ENCODE measurements at regions not wholly inside any gene's neighbourhood (a gene's known extent, or its start where the extent isn't known, plus 50 kb on each side); places are given as distances from the start of the nearest gene placed in this dataset.

GRCh38 chr13:78182813-78183212 is 264.2 kb upstream of the EDNRB start:
- no peak for TF ChIP-seq POLR2A (IDR thresholded peaks at IDR 0.05)
- TF ChIP-seq, protein P1, sequence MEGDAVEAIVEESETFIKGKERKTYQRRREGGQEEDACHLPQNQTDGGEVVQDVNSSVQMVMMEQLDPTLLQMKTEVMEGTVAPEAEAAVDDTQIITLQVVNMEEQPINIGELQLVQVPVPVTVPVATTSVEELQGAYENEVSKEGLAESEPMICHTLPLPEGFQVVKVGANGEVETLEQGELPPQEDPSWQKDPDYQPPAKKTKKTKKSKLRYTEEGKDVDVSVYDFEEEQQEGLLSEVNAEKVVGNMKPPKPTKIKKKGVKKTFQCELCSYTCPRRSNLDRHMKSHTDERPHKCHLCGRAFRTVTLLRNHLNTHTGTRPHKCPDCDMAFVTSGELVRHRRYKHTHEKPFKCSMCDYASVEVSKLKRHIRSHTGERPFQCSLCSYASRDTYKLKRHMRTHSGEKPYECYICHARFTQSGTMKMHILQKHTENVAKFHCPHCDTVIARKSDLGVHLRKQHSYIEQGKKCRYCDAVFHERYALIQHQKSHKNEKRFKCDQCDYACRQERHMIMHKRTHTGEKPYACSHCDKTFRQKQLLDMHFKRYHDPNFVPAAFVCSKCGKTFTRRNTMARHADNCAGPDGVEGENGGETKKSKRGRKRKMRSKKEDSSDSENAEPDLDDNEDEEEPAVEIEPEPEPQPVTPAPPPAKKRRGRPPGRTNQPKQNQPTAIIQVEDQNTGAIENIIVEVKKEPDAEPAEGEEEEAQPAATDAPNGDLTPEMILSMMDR (IDR thresholded peaks at IDR 0.05) = no peak

All from body of pancreas (tissue), 4 donors.